ENCODE measurements at regions not wholly inside any gene's neighbourhood (a gene's known extent, or its start where the extent isn't known, plus 50 kb on each side); places are given as distances from the start of the nearest gene placed in this dataset.

- TF ChIP-seq, protein P1, sequence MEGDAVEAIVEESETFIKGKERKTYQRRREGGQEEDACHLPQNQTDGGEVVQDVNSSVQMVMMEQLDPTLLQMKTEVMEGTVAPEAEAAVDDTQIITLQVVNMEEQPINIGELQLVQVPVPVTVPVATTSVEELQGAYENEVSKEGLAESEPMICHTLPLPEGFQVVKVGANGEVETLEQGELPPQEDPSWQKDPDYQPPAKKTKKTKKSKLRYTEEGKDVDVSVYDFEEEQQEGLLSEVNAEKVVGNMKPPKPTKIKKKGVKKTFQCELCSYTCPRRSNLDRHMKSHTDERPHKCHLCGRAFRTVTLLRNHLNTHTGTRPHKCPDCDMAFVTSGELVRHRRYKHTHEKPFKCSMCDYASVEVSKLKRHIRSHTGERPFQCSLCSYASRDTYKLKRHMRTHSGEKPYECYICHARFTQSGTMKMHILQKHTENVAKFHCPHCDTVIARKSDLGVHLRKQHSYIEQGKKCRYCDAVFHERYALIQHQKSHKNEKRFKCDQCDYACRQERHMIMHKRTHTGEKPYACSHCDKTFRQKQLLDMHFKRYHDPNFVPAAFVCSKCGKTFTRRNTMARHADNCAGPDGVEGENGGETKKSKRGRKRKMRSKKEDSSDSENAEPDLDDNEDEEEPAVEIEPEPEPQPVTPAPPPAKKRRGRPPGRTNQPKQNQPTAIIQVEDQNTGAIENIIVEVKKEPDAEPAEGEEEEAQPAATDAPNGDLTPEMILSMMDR (IDR thresholded peaks at IDR 0.05) = no peak
- TF ChIP-seq POLR2A (IDR thresholded peaks at IDR 0.05) = no peak
Observed at GRCh38 chr5:21007781-21008180, 1019.8 kb upstream of the CDH18 start.
